Tibial nerve (tissue), 4 donors: ENCODE measurements at regions not wholly inside any gene's neighbourhood (a gene's known extent, or its start where the extent isn't known, plus 50 kb on each side); places are given as distances from the start of the nearest gene placed in this dataset.

ENCODE experiments used
- DNase-seq, 2 donors: peaks; one replicate each; pipeline ENCODE4 v3.0.0-alpha.2; 2019; ENCODE audit warnings: low spot score in 2 of 2
- H3K27ac ChIP-seq, 4 donors: fragments of 200-600 bp; sonication (generic) in 3 of 4; one replicate each; pipeline ENCODE4 v1.5.1; 2017 to 2019; ENCODE audit warnings: mild to moderate bottlenecking in 1 of 4
- H3K27me3 ChIP-seq, 2 donors: fragments of 200-600 bp; sonication (generic) in 1 of 2; one replicate each; pipeline versions ENCODE4 v1.5.1 to v1.6.0; 2017 to 2019
- H3K36me3 ChIP-seq, 3 donors: fragments of 200-600 bp; sonication (generic); one replicate each; pipeline ENCODE4 v1.5.1; 2018 to 2019
- H3K4me1 ChIP-seq, 4 donors: fragments of 200-600 bp; sonication (generic) in 3 of 4; one replicate each; pipeline ENCODE4 v1.5.1; 2017 to 2019
- H3K4me3 ChIP-seq, 4 donors: fragments of 200-600 bp; sonication (generic) in 3 of 4; one replicate each; pipeline ENCODE4 v1.5.1; 2017 to 2019; ENCODE audit warnings: mild to moderate bottlenecking in 1 of 4, moderate library complexity in 1 of 4
- H3K9me3 ChIP-seq, 4 donors: fragments of 200-600 bp; sonication (generic) in 3 of 4; one replicate each; pipeline ENCODE4 v1.5.1; 2017 to 2019
- EP300 ChIP-seq, 2 donors: sonication (generic); formaldehyde crosslinking; IDR thresholded peaks; one replicate each; pipeline ENCODE4 v1.6.1; 2017; ENCODE audit warnings: antibody characterized with exemption in 2 of 2, mild to moderate bottlenecking in 1 of 2
- POLR2A ChIP-seq, 2 donors: fragments of 450-650 bp; IDR thresholded peaks; one replicate each; pipeline ENCODE4 v1.6.1; 2017; ENCODE audit warnings: antibody characterized with exemption in 2 of 2, mild to moderate bottlenecking in 2 of 2, moderate library complexity in 2 of 2
- WGBS, 2 donors: methylation state at CpG; one replicate each; pipeline ENCODE4 v1.1.5; 2018; 5-methylcytosine and 5-hydroxymethylcytosine counted together
- TF ChIP-seq, protein P1 (sequence below), 5 experiments: fragments of 200-600 bp in 3 of 5; fragments of 450-650 bp in 2 of 5; sonication (generic) in 3 of 5; IDR thresholded peaks; one replicate each; pipeline ENCODE4 v1.5.1; 2016 to 2019; ENCODE audit warnings: antibody characterized with exemption in 5 of 5, mild to moderate bottlenecking in 3 of 5, moderate library complexity in 2 of 5

DNA sequence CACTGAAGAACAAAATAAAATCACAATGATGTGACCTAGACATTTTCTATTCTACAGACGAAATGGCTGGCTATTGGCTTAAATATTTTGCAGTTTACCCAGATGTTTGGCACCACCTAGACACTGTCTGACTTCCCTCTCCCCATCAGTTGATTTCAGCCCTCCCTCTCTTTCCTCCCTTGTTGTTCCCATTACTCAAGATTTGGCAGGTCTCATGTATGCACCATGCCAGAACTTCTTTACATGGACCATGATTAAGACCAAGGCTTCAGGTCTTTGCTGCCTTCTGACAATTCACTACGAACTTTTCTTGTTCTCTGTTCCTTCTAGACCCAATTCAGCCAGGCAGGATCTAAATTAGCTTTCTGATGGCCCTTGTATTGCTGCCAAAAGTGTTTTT lies 66.6 kb upstream of the GDNF start:
- WGBS, 2 donors: 44 to 49% methylated on average over 2 of the region's 2 CpGs
- Histone ChIP-seq H3K4me1 (no peaks in the 10 kb centered on the region), H3K27ac (no peak overlapping the region), H3K9me3 (no peaks in the 10 kb centered on the region), H3K27me3 (no peaks in the 10 kb centered on the region), H3K36me3 (no peaks in the 10 kb centered on the region), H3K4me3 (no peak overlapping the region)
- DNase-seq: no peak
- TF ChIP-seq, protein P1, sequence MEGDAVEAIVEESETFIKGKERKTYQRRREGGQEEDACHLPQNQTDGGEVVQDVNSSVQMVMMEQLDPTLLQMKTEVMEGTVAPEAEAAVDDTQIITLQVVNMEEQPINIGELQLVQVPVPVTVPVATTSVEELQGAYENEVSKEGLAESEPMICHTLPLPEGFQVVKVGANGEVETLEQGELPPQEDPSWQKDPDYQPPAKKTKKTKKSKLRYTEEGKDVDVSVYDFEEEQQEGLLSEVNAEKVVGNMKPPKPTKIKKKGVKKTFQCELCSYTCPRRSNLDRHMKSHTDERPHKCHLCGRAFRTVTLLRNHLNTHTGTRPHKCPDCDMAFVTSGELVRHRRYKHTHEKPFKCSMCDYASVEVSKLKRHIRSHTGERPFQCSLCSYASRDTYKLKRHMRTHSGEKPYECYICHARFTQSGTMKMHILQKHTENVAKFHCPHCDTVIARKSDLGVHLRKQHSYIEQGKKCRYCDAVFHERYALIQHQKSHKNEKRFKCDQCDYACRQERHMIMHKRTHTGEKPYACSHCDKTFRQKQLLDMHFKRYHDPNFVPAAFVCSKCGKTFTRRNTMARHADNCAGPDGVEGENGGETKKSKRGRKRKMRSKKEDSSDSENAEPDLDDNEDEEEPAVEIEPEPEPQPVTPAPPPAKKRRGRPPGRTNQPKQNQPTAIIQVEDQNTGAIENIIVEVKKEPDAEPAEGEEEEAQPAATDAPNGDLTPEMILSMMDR (IDR thresholded peaks at IDR 0.05): no peak
- TF ChIP-seq POLR2A (IDR thresholded peaks at IDR 0.05): no peak
- no peak for TF ChIP-seq EP300 (IDR thresholded peaks at IDR 0.05)

DNA sequence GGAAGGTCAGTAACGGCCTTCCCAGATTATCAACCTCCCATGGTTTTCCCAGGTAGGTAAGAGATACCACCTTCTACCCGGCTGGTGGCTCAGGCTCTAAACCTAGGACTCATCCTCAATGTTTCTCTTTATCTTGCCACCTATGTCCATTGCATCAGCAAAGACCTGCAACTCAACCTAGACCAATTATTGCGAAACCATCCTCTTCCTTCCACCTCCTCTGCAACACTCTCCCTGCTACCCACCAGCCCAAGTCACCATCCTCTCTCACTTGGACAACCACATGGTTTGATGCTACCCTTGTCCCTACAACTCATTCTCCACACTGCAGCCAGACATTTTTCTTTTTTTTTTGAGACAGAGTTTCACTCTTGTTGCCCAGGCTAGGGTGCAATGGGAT lies 65.4 kb upstream of the GDNF start:
- Histone ChIP-seq H3K4me3 (no peak overlapping the region), H3K27me3 (no peaks in the 10 kb centered on the region), H3K4me1 (no peaks in the 10 kb centered on the region), H3K9me3 (no peaks in the 10 kb centered on the region), H3K36me3 (no peaks in the 10 kb centered on the region), H3K27ac (no peak overlapping the region)
- 93 to 100% methylated on average over 3 of the region's 3 CpGs for WGBS, 2 donors
- TF ChIP-seq EP300 (IDR thresholded peaks at IDR 0.05) (no peak), POLR2A (IDR thresholded peaks at IDR 0.05) (no peak)
- TF ChIP-seq, protein P1 (IDR thresholded peaks at IDR 0.05): no peak
- DNase-seq: no peak

DNA sequence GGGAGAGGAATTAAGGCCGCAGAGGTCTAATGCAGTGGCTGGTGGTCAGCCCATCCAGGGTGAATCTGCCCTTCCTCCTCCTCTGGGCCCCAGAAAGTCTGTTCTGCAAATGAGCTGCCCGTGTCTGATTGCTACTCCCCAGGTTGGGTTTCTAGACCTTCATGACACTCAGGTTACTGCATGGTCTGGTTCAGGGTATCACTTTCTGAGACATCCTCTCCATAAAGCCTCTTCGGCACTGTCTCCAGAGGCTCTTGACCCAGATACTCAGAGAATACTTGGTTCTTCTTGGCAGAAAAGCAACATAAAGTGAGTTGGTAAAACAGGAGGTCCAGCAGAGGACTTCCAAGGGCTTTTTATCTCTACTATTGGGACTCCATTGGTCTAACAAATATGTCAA lies 62.5 kb upstream of the GDNF start:
- TF ChIP-seq POLR2A (IDR thresholded peaks at IDR 0.05): no peak
- TF ChIP-seq, protein P1 (IDR thresholded peaks at IDR 0.05): no peak
- no peak for DNase-seq

DNA sequence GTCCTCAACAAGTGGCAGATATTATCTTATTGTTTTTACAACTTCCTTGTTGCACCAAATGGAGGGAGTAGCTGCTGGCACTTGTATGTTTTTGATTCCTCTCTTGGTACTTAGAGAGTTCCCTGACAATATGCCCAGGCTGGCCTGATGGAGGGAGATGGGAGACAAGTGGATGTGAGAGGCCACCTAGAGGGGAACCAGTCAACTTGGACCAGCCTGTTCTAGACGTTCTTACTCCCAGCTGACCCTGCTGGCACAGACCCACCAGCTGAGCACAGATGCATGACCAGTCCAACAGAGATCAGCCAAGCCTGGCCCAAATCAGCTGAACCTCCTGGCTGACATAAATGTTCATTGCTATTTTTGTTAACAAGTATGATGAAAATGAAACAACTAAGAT lies 60.9 kb upstream of the GDNF start:
- Histone ChIP-seq H3K4me3 (no peak overlapping the region), H3K4me1 (no peaks in the 10 kb centered on the region), H3K27me3 (no peaks in the 10 kb centered on the region), H3K36me3 (no peaks in the 10 kb centered on the region), H3K9me3 (no peaks in the 10 kb centered on the region), H3K27ac (no peak overlapping the region)
- 0 to 5% methylated on average over 1 of the region's 1 CpG for WGBS, 2 donors
- peak; percentile 15 for DNase-seq
- TF ChIP-seq, protein P1 (IDR thresholded peaks at IDR 0.05): no peak
- no peak for TF ChIP-seq EP300 (IDR thresholded peaks at IDR 0.05)
- TF ChIP-seq POLR2A (IDR thresholded peaks at IDR 0.05): no peak

More for the DNA sequence above, 62.5 kb upstream of the GDNF start:
- no peaks in the 10 kb centered on the region for H3K36me3 ChIP-seq
- H3K4me3 ChIP-seq: no peak overlapping the region
- no peaks in the 10 kb centered on the region for H3K4me1 ChIP-seq
- no peaks in the 10 kb centered on the region for H3K9me3 ChIP-seq
- WGBS, 2 donors: 82 to 92% methylated on average over 3 of the region's 3 CpGs
- no peak overlapping the region for H3K27ac ChIP-seq
- H3K27me3 ChIP-seq: no peaks in the 10 kb centered on the region

DNA sequence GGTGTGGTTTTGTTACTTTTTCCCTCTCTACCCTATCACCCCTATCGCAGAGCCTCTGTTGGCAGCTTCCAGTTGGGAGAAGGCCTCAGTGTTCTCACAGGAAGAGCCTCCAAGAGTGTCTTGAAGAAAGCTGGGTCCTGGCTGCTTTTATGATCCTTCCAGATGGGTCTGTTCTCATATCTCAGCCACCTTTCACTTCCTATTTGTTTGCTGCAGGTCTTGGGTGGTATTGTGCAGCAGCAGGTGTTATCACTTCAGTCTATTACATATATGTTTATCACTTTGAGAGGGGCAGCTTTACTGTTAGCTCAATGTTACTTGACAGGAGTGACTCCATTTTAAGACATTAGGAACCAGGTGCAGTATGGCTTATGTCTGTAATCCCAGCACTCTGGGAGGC lies 59.2 kb upstream of the GDNF start:
- Histone ChIP-seq H3K4me3 (no peak overlapping the region), H3K4me1 (no peaks in the 10 kb centered on the region), H3K27ac (no peak overlapping the region), H3K36me3 (no peaks in the 10 kb centered on the region), H3K9me3 (no peaks in the 10 kb centered on the region), H3K27me3 (no peaks in the 10 kb centered on the region)
- no peak for DNase-seq
- TF ChIP-seq EP300 (IDR thresholded peaks at IDR 0.05): no peak
- no peak for TF ChIP-seq POLR2A (IDR thresholded peaks at IDR 0.05)
- TF ChIP-seq, protein P1 (IDR thresholded peaks at IDR 0.05): no peak
- 83 to 100% methylated on average over 1 of the region's 1 CpG for WGBS, 2 donors
